GM21576 (cell line): ENCODE measurements at regions not wholly inside any gene's neighbourhood (a gene's known extent, or its start where the extent isn't known, plus 50 kb on each side); places are given as distances from the start of the nearest gene placed in this dataset.

Experiments
- ATAC-seq: cut with Tn5 transposase; IDR thresholded peaks from one replicate; pipeline ENCODE4 v1.9.1; 2021; ENCODE audit warnings: mild to moderate bottlenecking, moderate library complexity; ENCODE audit not compliant: unreplicated experiment

GRCh38 chr5:38032149-38032548, 192.3 kb upstream of the GDNF start:
- no peak for ATAC-seq

DNA sequence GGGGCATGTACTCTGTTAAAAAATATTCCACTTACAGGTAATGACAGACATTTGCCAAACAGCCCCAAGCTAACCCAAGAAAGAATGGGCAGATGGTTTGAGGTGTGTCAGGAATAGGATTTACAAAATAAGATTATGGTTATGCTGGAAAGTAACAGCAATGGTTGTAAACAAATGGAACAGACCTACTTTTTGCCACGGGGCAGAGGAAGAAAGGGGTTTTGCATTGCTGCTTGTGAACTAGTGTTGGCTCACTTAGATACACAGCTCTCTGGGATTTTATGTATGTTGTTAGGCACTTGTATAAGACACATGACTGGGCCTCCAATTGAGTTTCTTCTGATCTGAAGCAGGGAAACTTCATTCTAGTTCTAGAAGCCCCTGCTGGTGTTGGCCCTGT, 191.5 kb upstream of the GDNF start:
- ATAC-seq, result no peak

GRCh38 chr5:38029397-38030065, 189.7 kb upstream of the GDNF start:
- no peak for ATAC-seq

- ATAC-seq, result no peak
Measured at GRCh38 chr5:38023799-38024198, 184.0 kb upstream of the GDNF start.

GRCh38 chr5:38023371-38023770, 183.5 kb upstream of the GDNF start:
- ATAC-seq, result no peak

DNA sequence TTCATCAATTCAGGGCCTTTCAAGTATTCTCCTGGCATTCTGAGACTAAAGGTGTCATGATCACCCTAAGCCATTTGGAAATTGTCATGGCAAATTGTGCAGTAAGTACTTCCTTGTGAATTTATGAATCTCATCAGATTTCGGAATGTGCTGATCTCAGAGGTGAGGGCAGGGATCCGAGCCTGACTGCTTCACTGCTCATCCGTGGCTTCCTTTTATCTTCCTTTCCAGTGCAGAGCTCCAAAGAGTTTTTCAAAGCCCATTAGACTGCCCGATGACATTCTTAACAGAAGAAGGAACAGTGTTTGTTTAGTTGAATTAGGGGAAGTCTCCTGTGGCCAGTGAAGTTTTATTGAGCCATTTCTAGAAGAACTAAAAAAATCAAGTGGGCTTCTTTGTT, 182.8 kb upstream of the GDNF start:
- no peak for ATAC-seq

DNA sequence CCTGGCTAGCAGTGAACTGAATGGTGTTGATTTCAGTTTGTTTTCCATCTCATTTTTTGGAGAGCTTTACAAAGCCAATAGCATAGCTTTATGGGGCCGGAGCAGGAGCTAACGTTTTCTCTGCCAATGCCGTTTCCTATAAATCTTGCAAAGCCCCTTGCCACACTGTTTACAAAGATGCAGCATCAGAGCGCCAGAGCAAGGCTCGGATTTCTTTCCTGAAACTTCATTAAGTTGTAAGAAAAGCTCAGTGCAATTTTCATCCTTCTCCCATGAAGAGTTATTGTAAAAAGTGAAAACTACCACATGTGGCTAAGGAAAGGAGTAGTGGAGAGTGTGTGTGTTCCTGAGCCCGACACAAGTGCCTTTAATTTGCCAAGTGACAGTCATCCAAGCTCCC, 178.2 kb upstream of the GDNF start:
- no peak for ATAC-seq

- no peak for ATAC-seq
Measured at GRCh38 chr5:38013107-38013506, 173.3 kb upstream of the GDNF start.

GRCh38 chr5:38011668-38012188, 171.9 kb upstream of the GDNF start:
- no peak for ATAC-seq

DNA sequence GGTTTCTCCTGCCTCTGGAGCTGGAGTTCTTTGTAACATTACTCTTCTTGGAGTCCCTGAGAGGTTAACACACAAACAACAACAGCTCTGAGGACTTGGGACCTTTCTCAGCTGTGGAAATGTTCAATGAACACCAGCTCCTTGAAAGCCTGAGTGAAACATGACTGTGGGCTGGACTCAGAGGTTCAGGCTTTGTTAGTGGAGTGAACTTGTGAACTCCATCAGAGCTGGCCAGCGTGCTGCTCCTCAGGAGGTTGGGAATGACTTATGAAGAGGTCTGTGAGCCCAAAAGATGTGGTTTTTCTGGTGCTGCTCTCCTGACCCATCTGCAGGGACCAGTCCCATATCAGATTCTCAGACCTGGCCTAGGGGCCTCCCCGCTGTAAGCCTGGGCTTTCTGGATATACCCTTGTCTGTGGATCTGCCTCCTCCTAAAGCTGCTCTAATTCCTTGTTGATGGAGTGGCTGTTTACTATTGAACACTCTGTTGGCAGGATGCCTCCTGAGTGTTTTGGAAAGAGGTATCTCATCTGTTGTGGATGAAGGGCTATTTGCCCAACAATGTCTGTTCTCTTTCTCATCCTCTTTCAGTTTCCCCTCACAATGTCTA, 170.0 kb upstream of the GDNF start:
- no peak for ATAC-seq

- ATAC-seq, result no peak
Measured at GRCh38 chr5:38008198-38008597, 168.4 kb upstream of the GDNF start.

GRCh38 chr5:37999593-37999992, 159.8 kb upstream of the GDNF start:
- no peak for ATAC-seq

GRCh38 chr5:37996918-37997317, 157.1 kb upstream of the GDNF start:
- ATAC-seq, result no peak

GRCh38 chr5:37994729-37995128, 154.9 kb upstream of the GDNF start:
- ATAC-seq, result no peak

GRCh38 chr5:37991301-37992299, 151.8 kb upstream of the GDNF start:
- no peak for ATAC-seq

DNA sequence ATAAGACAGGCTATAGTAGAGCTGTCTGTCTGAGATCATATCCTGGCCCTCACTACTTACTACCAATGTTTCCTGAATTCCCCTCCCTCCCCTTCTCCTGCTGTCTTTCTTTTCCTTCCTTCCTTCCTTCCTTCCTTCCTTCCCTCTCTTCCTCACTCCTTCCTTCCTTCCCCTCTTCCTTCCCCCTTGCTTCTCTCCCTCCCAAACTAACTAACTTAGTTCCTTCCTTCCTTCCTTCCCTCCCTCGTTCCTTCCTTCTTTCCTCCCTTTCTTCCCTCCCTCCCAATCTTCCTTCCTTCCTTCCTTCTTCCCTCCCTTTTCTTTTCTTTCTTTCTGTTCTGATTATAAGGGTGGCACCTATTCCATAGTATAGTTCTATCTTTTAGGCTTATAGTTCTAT, 150.0 kb upstream of the GDNF start:
- no peak for ATAC-seq

DNA sequence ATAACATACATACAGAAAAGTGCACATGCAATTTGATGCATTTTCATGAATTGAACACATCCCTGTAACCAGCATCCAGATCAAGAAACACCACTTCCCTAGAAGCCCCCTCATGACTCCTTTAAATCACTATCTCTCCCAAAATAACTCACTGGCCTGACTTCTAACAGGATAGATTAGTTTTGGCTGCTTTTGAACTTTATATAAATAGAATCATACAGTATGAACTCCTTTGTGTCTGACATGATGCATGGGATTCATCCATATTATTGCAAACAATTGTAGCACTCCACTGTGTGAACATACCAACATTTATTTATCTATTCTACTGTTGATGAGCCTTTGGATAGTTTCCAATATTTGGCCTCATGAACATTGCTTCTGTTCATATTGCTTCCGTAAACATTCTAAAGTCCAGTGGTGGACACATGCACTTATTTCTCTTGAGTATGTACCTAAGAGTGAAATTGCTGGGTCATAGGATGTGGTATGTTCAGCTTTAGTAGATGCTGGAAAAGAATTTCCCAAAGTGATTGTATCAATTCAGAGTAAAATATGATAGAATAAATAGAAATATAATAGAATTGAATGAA, 148.7 kb upstream of the GDNF start:
- no peak for ATAC-seq

GRCh38 chr5:37984300-37984699, 144.5 kb upstream of the GDNF start:
- no peak for ATAC-seq

GRCh38 chr5:37983463-37983862, 143.6 kb upstream of the GDNF start:
- no peak for ATAC-seq

GRCh38 chr5:37979559-37979958, 139.7 kb upstream of the GDNF start:
- no peak for ATAC-seq

- ATAC-seq, result no peak
Measured at GRCh38 chr5:37975531-37975930, 135.7 kb upstream of the GDNF start.
